GM21515 (cell line): ENCODE measurements at regions not wholly inside any gene's neighbourhood (a gene's known extent, or its start where the extent isn't known, plus 50 kb on each side); places are given as distances from the start of the nearest gene placed in this dataset.

Experiments
- ATAC-seq: cut with Tn5 transposase; IDR thresholded peaks from one replicate; pipeline ENCODE4 v1.9.1; 2021; ENCODE audit not compliant: unreplicated experiment

DNA sequence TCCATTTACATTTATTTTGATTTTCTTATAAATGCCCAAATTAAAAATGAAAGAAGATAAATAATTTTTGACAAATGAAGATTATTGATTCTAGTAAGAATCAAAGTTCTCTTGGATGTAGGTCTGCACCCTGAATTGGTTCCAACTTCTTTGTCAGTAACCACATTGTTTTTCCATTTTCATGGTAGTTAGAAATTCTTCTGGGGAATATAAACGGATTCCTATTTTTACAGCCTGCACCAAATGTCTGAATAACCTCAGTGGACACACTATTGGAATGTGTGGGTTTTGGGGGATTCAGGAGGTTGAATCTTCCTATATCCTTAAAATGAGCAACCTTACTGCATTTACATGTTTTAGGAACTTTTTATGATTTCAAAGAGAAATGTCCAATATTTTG lies 1085.3 kb upstream of the MAP3K7 start:
- no peak for ATAC-seq

GRCh38 chr6:91669871-91670268 lies 1083.0 kb upstream of the MAP3K7 start:
- ATAC-seq = no peak

DNA sequence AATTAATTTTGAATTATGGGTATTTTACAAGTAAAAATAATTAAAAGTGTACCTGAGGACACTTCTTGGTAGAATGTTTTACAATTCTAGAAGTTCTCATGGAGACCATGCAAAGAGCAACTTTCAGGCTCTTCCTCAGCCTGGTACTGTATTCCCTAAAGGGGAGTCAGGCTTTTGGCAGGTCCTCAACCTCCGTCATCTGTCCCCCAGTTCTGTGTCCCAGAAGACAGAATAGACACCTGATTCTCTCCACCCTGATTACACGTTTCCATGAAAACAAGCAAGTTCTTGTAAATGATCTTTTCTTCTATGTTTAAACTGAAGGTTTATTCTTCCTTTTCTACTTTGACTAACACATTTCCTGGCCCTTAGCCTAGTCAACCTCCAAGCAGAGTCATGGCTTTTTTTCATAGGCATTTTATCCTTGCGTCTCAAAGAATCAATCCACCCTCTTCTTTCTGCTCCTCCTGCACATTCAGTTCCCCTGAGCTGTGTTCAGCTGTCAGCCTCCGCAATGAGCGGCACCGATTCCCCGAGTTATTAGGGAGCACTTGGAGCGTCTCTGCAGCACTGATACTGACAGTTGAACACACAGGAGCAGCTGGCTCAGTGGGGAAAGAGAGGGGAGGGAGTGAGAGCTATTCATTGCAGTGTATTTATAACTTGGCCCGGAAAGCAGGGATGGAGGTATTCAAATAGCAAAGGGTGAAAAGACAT lies 1082.4 kb upstream of the MAP3K7 start:
- no peak for ATAC-seq

GRCh38 chr6:91667596-91667995 lies 1080.7 kb upstream of the MAP3K7 start:
- no peak for ATAC-seq

DNA sequence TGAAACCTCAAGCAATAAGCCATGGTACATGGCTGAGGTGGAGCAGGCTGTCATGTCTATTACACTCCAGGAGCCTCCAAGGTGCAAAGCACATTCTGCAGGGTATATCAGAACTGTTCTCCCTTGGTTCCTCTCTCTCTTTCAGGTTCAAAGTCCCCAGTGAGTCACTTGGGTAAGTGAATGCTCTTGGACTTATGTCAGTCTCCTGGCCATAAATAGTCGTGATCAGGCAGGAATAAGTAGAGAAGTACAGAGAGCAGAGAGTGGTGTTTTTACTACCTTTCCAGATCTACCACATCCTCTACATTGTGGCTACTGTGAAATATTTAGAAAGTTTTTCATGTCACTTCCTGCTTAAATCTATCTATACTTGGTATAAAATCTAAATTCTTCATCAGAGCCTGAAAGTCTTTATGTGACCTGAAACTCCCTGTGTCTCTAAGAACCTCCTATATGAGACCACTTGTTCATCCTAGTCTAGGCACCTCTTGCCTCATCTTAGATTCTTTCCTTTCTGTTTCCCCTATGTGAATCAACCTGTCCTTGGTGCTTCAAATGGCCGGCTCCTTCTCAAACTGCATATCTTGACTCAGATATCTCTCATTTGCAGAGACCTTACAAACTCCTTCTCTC lies 1077.6 kb upstream of the MAP3K7 start:
- ATAC-seq = peak; percentile 65

- no peak for ATAC-seq
Observed at GRCh38 chr6:91660893-91661292, 1074.0 kb upstream of the MAP3K7 start.

- ATAC-seq = no peak
Observed at GRCh38 chr6:91659891-91660290, 1073.0 kb upstream of the MAP3K7 start.

DNA sequence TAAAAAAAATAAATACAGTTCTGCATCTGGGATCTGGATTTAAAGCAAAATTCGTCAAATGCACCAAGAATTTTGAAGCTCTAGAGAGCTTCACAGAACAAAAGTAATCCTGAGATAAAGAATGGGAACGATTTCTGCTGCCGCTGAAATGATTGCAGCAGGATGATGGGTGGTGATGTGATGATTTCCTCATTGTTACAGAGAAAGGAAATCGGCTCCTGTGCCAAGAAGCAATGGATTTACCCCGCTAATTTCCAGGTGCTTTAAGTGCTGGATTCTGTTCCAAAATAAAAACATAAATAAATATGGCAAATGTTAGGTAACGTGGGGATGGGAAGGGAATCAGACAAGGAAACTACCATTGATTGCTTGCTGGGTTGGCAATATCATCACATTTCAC lies 1067.9 kb upstream of the MAP3K7 start:
- ATAC-seq = no peak

DNA sequence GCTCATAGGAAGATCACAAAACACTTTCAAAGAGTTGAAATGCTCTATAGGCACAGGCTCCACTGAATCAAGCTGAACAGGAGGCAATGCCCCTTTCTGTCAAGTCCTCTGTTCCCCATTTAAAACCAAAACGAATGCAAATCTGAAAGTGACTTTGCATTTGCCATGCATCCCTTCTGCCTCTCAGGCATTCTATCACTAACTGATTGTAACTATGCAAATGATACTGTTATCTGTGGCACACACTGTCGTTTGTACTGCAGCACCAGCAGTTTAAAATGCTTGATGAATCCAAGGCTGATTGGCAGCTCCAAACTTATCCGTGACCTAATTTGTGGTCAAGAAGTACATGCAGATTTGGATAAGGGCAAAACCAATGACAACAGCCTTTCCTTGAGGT lies 1067.5 kb upstream of the MAP3K7 start:
- no peak for ATAC-seq

DNA sequence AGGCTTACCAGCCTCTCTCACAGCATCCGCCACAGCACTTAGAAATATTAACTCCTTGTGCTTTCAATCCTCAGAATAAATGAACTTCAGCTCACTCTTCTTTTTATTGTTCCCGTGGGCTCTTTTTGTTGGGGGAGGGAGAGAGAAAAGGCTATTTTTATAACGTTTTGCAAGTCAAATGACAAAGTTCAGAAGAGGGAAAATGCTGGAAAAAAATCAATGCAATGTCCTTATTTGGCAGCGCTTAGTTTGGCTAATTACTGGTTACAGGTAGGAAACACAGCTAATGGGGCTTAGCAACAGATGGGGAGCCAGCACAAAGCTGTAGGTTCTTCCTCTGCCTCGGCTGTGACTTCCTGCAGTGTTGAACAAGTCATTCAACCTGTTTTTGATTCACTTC lies 1067.0 kb upstream of the MAP3K7 start:
- ATAC-seq = no peak

DNA sequence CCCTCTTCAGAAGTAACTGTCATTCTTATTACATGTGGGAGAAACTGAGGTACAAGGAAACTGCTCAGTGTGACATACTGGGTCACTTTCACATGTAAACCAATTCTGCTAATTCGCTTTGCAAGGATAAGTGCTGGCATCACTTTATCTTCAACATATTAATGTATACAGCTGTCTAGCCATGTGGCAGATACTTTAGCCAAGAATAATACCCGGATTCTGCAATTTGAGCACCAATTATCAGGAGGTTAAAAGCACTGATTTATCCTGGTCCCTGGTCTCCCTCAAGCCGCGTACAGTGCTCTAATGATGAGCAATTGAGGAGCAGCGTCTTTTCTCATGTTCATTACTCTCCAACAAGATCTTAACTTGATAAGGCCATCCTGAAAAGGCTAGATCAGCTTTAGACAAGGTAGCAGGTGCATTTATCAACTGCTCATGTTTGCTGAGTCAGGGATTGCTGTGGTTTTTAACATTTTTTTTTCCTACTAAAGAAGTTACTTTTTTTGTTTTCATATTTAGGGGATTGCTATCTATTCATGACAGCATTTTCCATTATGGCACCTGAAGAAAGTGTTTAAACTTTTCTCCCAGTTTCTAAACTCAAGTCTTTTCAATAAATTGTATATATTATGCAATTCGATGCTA lies 1066.3 kb upstream of the MAP3K7 start:
- no peak for ATAC-seq

- ATAC-seq = no peak
Observed at GRCh38 chr6:91646649-91647048, 1059.8 kb upstream of the MAP3K7 start.

GRCh38 chr6:91645811-91646210 lies 1058.9 kb upstream of the MAP3K7 start:
- ATAC-seq = no peak

- no peak for ATAC-seq
Observed at GRCh38 chr6:91637217-91637616, 1050.3 kb upstream of the MAP3K7 start.

GRCh38 chr6:91634791-91635190 lies 1047.9 kb upstream of the MAP3K7 start:
- ATAC-seq = no peak

DNA sequence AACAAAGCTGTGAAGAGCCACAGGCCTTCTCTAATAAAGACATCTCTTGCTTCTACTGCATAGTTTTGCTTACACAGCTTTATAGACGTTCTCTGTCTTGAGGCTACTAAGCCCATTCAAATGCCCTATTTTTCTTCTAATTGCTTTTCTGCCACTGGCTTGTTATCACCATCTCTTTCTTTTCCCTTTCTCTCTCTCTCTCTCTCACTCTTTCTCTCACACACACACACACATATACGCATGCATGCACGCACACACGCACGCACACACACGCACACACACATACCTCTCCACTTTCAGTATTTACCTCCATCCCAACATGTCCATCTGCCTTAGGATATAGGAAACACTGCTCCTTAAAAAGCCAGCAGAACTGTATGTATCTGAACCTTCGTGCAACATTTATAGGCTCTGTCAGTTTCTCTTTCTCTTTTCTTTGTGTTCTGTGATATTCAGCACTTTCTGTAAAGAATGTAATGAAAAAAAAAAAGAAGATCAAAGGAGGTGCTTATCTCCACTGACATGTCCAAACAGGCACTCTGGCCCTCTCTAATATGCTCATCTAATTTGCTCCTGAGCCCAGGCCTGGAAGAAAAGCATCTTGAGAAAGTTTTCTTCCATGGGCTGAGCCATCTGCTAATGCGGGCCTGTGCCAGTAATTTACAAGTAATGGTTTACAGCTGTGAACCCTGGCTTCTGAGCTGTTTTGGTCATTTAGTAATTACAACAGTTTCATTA lies 1046.7 kb upstream of the MAP3K7 start:
- no peak for ATAC-seq

GRCh38 chr6:91632308-91632707 lies 1045.4 kb upstream of the MAP3K7 start:
- ATAC-seq = no peak

- no peak for ATAC-seq
Observed at GRCh38 chr6:91631227-91631626, 1044.4 kb upstream of the MAP3K7 start.

DNA sequence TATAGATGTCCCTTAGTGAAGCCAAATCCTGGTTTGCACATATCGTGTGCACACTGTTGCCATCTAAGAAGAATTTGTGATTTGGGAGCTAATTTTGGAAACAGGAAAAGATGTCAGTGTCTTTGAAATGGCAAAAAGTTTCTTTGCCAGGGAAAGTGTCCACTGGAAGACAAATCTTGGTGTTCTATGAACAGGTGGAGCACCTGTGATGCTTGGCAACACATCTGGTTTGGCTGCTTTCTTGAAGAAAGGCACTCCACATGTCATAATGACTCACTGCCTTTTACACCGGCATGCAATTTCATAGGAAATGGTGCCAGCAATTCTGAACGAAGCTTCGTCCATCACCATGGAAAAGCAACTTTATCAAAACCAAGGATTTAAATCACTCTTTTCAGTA lies 1040.0 kb upstream of the MAP3K7 start:
- no peak for ATAC-seq

DNA sequence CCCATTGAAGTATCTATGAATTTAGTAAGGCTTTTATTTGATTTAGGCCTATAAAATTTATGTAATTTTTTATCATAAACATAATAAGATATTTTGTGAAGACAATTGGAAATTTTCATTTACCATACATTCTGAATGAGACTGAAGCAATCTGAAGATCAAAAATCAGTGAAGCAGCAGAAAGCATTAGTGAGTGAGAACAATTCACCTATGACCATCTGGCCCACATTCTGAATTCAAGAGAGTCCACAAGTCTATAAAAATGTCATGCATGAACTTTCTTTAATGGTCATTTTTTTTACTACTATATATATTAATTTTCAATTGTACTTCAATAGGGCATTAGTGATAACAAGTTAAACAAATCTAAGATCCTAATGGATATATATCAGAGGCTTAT lies 1026.6 kb upstream of the MAP3K7 start:
- ATAC-seq = no peak

DNA sequence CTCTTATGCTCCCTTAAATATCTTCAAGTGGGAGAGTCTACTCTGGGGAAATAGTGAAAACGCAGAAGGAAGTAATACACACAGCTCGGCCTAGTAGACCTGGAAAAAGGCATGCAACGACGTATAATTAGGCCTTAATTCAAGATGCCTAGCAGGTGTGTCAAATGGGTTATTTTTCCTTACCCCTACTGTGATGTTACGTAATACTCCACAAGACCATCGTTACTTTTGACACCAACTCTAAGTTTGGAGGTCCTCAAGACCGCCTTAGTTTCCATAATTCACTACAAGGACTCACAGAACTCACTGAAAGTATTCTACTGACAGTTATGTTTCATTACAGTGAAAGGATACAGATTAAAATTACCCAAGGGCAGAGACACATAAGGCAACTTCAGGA lies 1024.3 kb upstream of the MAP3K7 start:
- ATAC-seq = no peak

- no peak for ATAC-seq
Observed at GRCh38 chr6:91608428-91608827, 1021.6 kb upstream of the MAP3K7 start.
